Fibroblast of lung (primary cell): ENCODE measurements at regions not wholly inside any gene's neighbourhood (a gene's known extent, or its start where the extent isn't known, plus 50 kb on each side); places are given as distances from the start of the nearest gene placed in this dataset.
A peak's percentile ranks its signal among the peaks of the same experiment; 100 is the strongest.

Experiments
- DNase-seq, 2 donors: peaks; one replicate each; pipeline versions ENCODE4 v3.0.0 to v3.0.0-alpha.2; 2010; ENCODE audit warnings: low read depth in 2 of 2
- H2AFZ ChIP-seq: 2 replicates; pipeline ENCODE4 v1.5.1; 2012; ENCODE audit warnings: low read length, control low read depth, inconsistent platforms
- H3K27ac ChIP-seq: 2 replicates; pipeline ENCODE4 v1.5.1; 2011; ENCODE audit warnings: low read length, control low read depth; ENCODE audit not compliant: insufficient read depth
- H3K27me3 ChIP-seq: 2 replicates; pipeline ENCODE4 v1.5.1; 2011; ENCODE audit warnings: mild to moderate bottlenecking, low read length; ENCODE audit not compliant: control insufficient read depth, insufficient read depth
- H3K36me3 ChIP-seq: 2 replicates; pipeline ENCODE4 v1.5.1; 2011; ENCODE audit warnings: low read length; ENCODE audit not compliant: control insufficient read depth, insufficient read depth
- H3K4me1 ChIP-seq: 2 replicates; pipeline ENCODE4 v1.5.1; 2011; ENCODE audit warnings: low read length; ENCODE audit not compliant: control insufficient read depth, insufficient read depth; ENCODE audit errors: extremely low read depth
- H3K4me2 ChIP-seq: 2 replicates; pipeline ENCODE4 v1.5.1; 2011; ENCODE audit warnings: low read length, control low read depth; ENCODE audit not compliant: insufficient read depth; ENCODE audit errors: extremely low read depth
- H3K4me3 ChIP-seq, 4 experiments: fragments of 200-600 bp in 1 of 4; sonication (generic) in 1 of 4; replicated peaks in 1 of 4; 2 replicates each; pipeline ENCODE4 v1.5.1; 2011 to 2016; ENCODE audit warnings: low read length in 4 of 4, low read depth in 3 of 4, mild to moderate bottlenecking in 3 of 4, control low read depth in 2 of 4, inconsistent platforms in 1 of 4, mixed read lengths in 1 of 4; ENCODE audit not compliant: insufficient read depth in 1 of 4; ENCODE audit errors: control extremely low read depth in 1 of 4
- H3K79me2 ChIP-seq: 2 replicates; pipeline ENCODE4 v1.5.1; 2012; ENCODE audit warnings: mild to moderate bottlenecking, low read length, inconsistent platforms; ENCODE audit not compliant: control insufficient read depth, insufficient read depth
- H3K9ac ChIP-seq: 2 replicates; pipeline ENCODE4 v1.5.1; 2011; ENCODE audit warnings: mild to moderate bottlenecking, low read length, control low read depth; ENCODE audit not compliant: insufficient read depth
- H3K9me3 ChIP-seq: 2 replicates; pipeline ENCODE4 v1.5.1; 2012; ENCODE audit warnings: low read depth, low read length; ENCODE audit not compliant: control insufficient read depth, insufficient read depth
- H4K20me1 ChIP-seq: 2 replicates; pipeline ENCODE4 v1.5.1; 2011; ENCODE audit warnings: low read length; ENCODE audit not compliant: control insufficient read depth, insufficient read depth; ENCODE audit errors: extremely low read depth
- CTCF ChIP-seq, 2 donors: IDR thresholded peaks in 1 of 2; conservative IDR thresholded peaks in 1 of 2; 1 replicate in 1 of 2; 2 replicates in 1 of 2; pipeline ENCODE4 v1.5.1; 2011 to 2012; ENCODE audit warnings: low read length in 2 of 2, control low read depth in 1 of 2, inconsistent platforms in 1 of 2, low read depth in 1 of 2, mild to moderate bottlenecking in 1 of 2
- EZH2 ChIP-seq: IDR thresholded peaks from 2 replicates; pipeline ENCODE4 v1.5.1; 2012; ENCODE audit warnings: low read length, control low read depth, mild to moderate bottlenecking; ENCODE audit errors: missing control alignments

- no peak for TF ChIP-seq CTCF (conservative IDR thresholded peaks at IDR 0.05 in 1 of 2, IDR thresholded peaks at IDR 0.05 in 1 of 2; ENCODE audit: low read depth in 1 of 2, low read length in 2 of 2)
- TF ChIP-seq EZH2 = no peak
- H3K79me2 ChIP-seq = no peaks in the 10 kb centered on the region
- DNase-seq = peak in 1 of 2 donors; percentile 23
- no peak overlapping the region for H2AFZ ChIP-seq
- H3K27me3 ChIP-seq = no peaks in the 10 kb centered on the region
- no peaks in the 10 kb centered on the region for H4K20me1 ChIP-seq
- H3K36me3 ChIP-seq = no peaks in the 10 kb centered on the region
- no peak overlapping the region for H3K9ac ChIP-seq
- no peak overlapping the region for H3K4me2 ChIP-seq
- no peaks in the 10 kb centered on the region for H3K9me3 ChIP-seq
- H3K27ac ChIP-seq = no peak overlapping the region
- H3K4me1 ChIP-seq = no peaks in the 10 kb centered on the region
- H3K4me3 ChIP-seq = no peak overlapping the region
Observed at GRCh38 chr5:68037546-68037945, 178.0 kb upstream of the PIK3R1 start.

- Histone ChIP-seq H3K4me2 (no peak overlapping the region), H2AFZ (no peak overlapping the region), H3K79me2 (no peaks in the 10 kb centered on the region), H4K20me1 (no peaks in the 10 kb centered on the region), H3K4me1 (no peaks in the 10 kb centered on the region), H3K27me3 (no peaks in the 10 kb centered on the region), H3K9ac (no peak overlapping the region), H3K4me3 (no peak overlapping the region), H3K36me3 (no peaks in the 10 kb centered on the region), H3K27ac (no peak overlapping the region), H3K9me3 (no peaks in the 10 kb centered on the region)
- DNase-seq = peak; percentile 39 to 82
- TF ChIP-seq CTCF (conservative IDR thresholded peaks at IDR 0.05 in 1 of 2, IDR thresholded peaks at IDR 0.05 in 1 of 2; ENCODE audit: low read depth in 1 of 2, low read length in 2 of 2) = no peak
- no peak for TF ChIP-seq EZH2
Observed at GRCh38 chr5:68033961-68034571, 181.5 kb upstream of the PIK3R1 start.

DNA sequence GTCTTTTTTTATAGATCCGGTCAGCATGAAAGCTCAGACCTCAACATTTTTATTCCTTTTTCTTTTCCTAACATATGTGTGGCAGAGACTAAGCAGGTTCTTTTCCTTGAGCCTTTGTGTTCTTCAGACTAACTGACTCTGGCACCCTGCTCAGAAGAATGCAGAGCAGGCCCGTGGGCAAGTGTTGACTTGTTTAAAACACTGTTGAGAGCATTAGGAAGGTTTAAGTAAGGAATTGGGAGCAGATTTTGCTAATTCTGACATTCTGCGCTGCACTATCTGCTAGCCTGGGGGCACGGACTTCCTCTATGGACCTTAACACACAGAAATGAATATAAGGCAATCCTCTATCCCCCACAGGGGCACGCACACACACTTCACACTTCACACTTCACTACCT, 182.5 kb upstream of the PIK3R1 start:
- H2AFZ ChIP-seq = no peak overlapping the region
- H3K36me3 ChIP-seq = no peaks in the 10 kb centered on the region
- no peaks in the 10 kb centered on the region for H3K9me3 ChIP-seq
- peaks cover 6% of the 10 kb centered on the region for H3K4me1 ChIP-seq
- H3K27me3 ChIP-seq = no peaks in the 10 kb centered on the region
- no peak overlapping the region for H3K4me2 ChIP-seq
- no peaks in the 10 kb centered on the region for H4K20me1 ChIP-seq
- no peak overlapping the region for H3K9ac ChIP-seq
- TF ChIP-seq EZH2 (no peak), CTCF (conservative IDR thresholded peaks at IDR 0.05 in 1 of 2, IDR thresholded peaks at IDR 0.05 in 1 of 2; ENCODE audit: low read depth in 1 of 2, low read length in 2 of 2) (no peak)
- H3K79me2 ChIP-seq = no peaks in the 10 kb centered on the region
- no peak overlapping the region for H3K27ac ChIP-seq
- no peak for DNase-seq
- no peak overlapping the region for H3K4me3 ChIP-seq
